GM21529 (cell line): ENCODE measurements at regions not wholly inside any gene's neighbourhood (a gene's known extent, or its start where the extent isn't known, plus 50 kb on each side); places are given as distances from the start of the nearest gene placed in this dataset.

Experiments used
- ATAC-seq: cut with Tn5 transposase; IDR thresholded peaks from one replicate; pipeline ENCODE4 v1.9.1; 2021; ENCODE audit not compliant: unreplicated experiment

GRCh38 chr6:24051942-24052589 lies 73.9 kb upstream of the NRSN1 start:
- ATAC-seq, result no peak

GRCh38 chr6:24052590-24052961 lies 73.4 kb upstream of the NRSN1 start:
- no peak for ATAC-seq

- ATAC-seq, result no peak
Measured at GRCh38 chr6:24053057-24053456, 73.0 kb upstream of the NRSN1 start.

- no peak for ATAC-seq
Measured at GRCh38 chr6:24054388-24054787, 71.6 kb upstream of the NRSN1 start.

GRCh38 chr6:24056567-24056966 lies 69.4 kb upstream of the NRSN1 start:
- ATAC-seq, result no peak

GRCh38 chr6:24057030-24057429 lies 69.0 kb upstream of the NRSN1 start:
- no peak for ATAC-seq

- peak; percentile 95 for ATAC-seq
Measured at GRCh38 chr6:24060982-24061754, 64.8 kb upstream of the NRSN1 start.

- no peak for ATAC-seq
Measured at GRCh38 chr6:24064106-24064505, 61.9 kb upstream of the NRSN1 start.

GRCh38 chr6:24064832-24065231 lies 61.2 kb upstream of the NRSN1 start:
- ATAC-seq, result no peak

GRCh38 chr6:24069526-24069925 lies 56.5 kb upstream of the NRSN1 start:
- no peak for ATAC-seq

GRCh38 chr6:24072038-24072746 lies 53.8 kb upstream of the NRSN1 start:
- no peak for ATAC-seq

- no peak for ATAC-seq
Measured at GRCh38 chr6:24076011-24076410, 50.0 kb upstream of the NRSN1 start.
